Ovary (tissue), 7 donors: ENCODE measurements at regions not wholly inside any gene's neighbourhood (a gene's known extent, or its start where the extent isn't known, plus 50 kb on each side); places are given as distances from the start of the nearest gene placed in this dataset.

ENCODE experiments used
- DNase-seq, 5 donors: peaks; one replicate each; pipeline ENCODE4 v3.0.0-alpha.2; 2019 to 2020
- H3K27ac ChIP-seq, 2 donors: fragments of 200-600 bp; one replicate each; pipeline versions ENCODE4 v1.5.1 to v1.8.0; 2019 to 2022
- H3K27me3 ChIP-seq: fragments of 200-600 bp; one replicate; pipeline ENCODE4 v1.8.0; 2022
- H3K36me3 ChIP-seq: fragments of 200-600 bp; sonication (generic); one replicate; pipeline ENCODE4 v1.5.1; 2019
- H3K4me1 ChIP-seq: one replicate; pipeline ENCODE4 v1.8.1; 2013; ENCODE audit warnings: mild to moderate bottlenecking, moderate library complexity; ENCODE audit not compliant: insufficient read depth
- H3K4me3 ChIP-seq: fragments of 200-600 bp; sonication (generic); one replicate; pipeline ENCODE4 v1.5.1; 2017
- H3K9me3 ChIP-seq, 2 donors: fragments of 200-600 bp in 1 of 2; sonication (generic) in 1 of 2; one replicate each; pipeline versions ENCODE4 v1.5.1 to v1.8.1; 2013 to 2019; ENCODE audit warnings: mild to moderate bottlenecking in 1 of 2, moderate library complexity in 1 of 2
- CTCF ChIP-seq, 3 donors: fragments of 450-650 bp in 2 of 3; fragments of 200-600 bp in 1 of 3; IDR thresholded peaks; one replicate each; pipeline versions ENCODE4 v1.5.1 to v1.8.0; 2016 to 2022; ENCODE audit warnings: antibody characterized with exemption in 3 of 3, mild to moderate bottlenecking in 1 of 3
- EP300 ChIP-seq: sonication (generic); formaldehyde crosslinking; IDR thresholded peaks from one replicate; pipeline ENCODE4 v1.6.1; 2017; ENCODE audit warnings: antibody characterized with exemption
- POLR2A ChIP-seq: fragments of 450-650 bp; IDR thresholded peaks from one replicate; pipeline ENCODE4 v1.6.1; 2017; ENCODE audit warnings: antibody characterized with exemption, mild to moderate bottlenecking, moderate library complexity
- WGBS, 3 donors: extraction: QIAGEN DNeasy Blood & Tissue Kit in 1 of 3; methylation state at CpG; one replicate each; pipeline versions ENCODE4 v1.1.5 to v1.1.7; 2013 to 2017; 5-methylcytosine and 5-hydroxymethylcytosine counted together
- intact Hi-C, 4 donors: fragments of 100-400 bp; cut with DNase I; formaldehyde crosslinking; loops; one replicate each; pipeline versions ENCODE4 v1.11.0 to v1.15.1; 2022 to 2023
- donor health status: DM: no; HTN: no; CAD: no; lungs with moderate emphysema.
- donor health status: DM: no; HTN: no; CAD: no.
- donor health status: Bipolar disorder and iron deficiency.
- donor health status: DM: no; HTN: no; CAD: no.
- donor health status: DM: yes; HTN: yes; CAD: no.

DNA sequence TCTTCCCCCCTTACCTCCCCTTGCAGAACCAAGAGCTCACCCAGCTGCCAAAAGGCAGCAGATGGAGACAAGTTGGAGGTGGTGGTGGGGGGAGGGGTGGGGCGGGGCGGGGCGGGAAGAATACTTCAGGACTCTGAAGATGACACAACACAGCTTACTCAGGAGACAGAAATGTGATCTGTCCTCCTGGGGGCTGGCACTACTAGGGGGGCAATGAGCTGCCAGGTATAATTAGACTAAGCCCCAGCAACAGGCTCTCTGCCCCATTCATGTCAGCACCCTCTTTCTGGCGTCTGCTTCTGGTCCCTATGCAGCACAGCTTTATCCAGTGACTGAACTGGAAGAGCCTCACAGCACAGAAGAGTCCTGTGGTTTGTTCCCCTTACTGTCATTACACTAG, 407.0 kb downstream of the MED13L start:
- 46 to 67% (median 49%) methylated on average over 4 of the region's 4 CpGs for WGBS, 3 donors
- no peak for DNase-seq

DNA sequence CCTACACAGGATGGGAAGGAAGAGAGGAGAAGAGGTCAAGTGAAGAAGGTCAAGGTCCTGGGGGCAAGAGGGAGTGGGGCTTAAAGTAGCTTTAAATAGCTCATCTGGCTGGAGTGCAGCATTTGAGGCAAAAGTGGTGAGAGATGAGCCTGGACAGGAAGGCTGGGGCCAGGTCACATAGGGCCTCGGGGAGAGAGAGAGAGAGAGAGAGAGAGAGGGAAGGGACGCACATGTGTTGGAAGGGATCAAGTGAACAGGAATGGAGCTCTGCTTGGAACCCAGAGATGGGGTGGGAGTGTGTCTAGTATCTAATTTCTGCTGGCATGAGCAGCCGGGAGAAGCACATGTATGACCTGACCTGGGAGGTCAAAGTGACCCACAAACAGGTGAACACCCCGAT, 407.5 kb downstream of the MED13L start:
- Histone ChIP-seq H3K4me3 (no peak overlapping the region), H3K36me3 (no peaks in the 10 kb centered on the region), H3K27ac (no peak overlapping the region), H3K27me3 (no peaks in the 10 kb centered on the region), H3K9me3 (no peaks in the 10 kb centered on the region), H3K4me1 (no peaks in the 10 kb centered on the region)
- TF ChIP-seq POLR2A, result no peak
- intact Hi-C loops, result no loop called here
- no peak for DNase-seq
- WGBS, 3 donors, result 28 to 42% (median 35%) methylated on average over 4 of the region's 4 CpGs

More for the DNA sequence above, 407.0 kb downstream of the MED13L start:
- Histone ChIP-seq H3K4me1 (no peaks in the 10 kb centered on the region), H3K4me3 (no peak overlapping the region), H3K27me3 (no peaks in the 10 kb centered on the region), H3K27ac (no peak overlapping the region), H3K9me3 (peaks cover 0 to 1% of the 10 kb centered on the region in 2 donors), H3K36me3 (no peaks in the 10 kb centered on the region)
- TF ChIP-seq EP300 (no peak), CTCF (IDR thresholded peaks at IDR 0.05) (no peak), POLR2A (no peak)
- intact Hi-C loops, result no loop called here

DNA sequence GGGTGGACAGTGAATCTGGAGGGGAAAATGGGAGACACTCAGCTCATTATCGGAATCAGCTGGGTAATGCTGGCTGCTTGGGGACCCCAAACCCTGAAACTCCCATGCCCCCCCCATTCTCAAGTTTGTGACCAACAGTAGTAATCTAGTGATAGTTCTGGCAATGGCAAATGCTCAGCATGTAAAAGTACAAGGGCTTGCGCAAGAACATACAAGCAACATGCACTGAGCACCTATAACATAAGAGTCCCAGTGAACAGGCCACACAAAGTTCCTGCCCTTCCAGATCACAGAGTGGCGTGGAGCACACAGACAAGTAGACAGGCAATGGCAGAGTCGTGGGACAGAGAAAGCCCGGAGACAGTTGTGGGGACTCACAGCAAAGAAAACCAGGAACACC, 407.9 kb downstream of the MED13L start:
- DNase-seq, result no peak
- intact Hi-C loops, result no loop called here
- TF ChIP-seq POLR2A (no peak), EP300 (no peak), CTCF (IDR thresholded peaks at IDR 0.05) (no peak)
- Histone ChIP-seq H3K4me3 (no peak overlapping the region), H3K27ac (no peak overlapping the region), H3K27me3 (no peaks in the 10 kb centered on the region), H3K9me3 (no peaks in the 10 kb centered on the region), H3K36me3 (no peaks in the 10 kb centered on the region), H3K4me1 (no peaks in the 10 kb centered on the region)
- 79 to 83% (median 82%) methylated on average over 5 of the region's 5 CpGs for WGBS, 3 donors

- H3K4me3 ChIP-seq, result no peak overlapping the region
- no peaks in the 10 kb centered on the region for H3K36me3 ChIP-seq
- no peaks in the 10 kb centered on the region for H3K4me1 ChIP-seq
- H3K9me3 ChIP-seq, result no peaks in the 10 kb centered on the region
- DNase-seq, result no peak
- no peaks in the 10 kb centered on the region for H3K27me3 ChIP-seq
- no peak overlapping the region for H3K27ac ChIP-seq
- intact Hi-C loops, result no loop called here
- 66 to 72% (median 68%) methylated on average over 6 of the region's 6 CpGs for WGBS, 3 donors
- TF ChIP-seq EP300 (no peak), CTCF (IDR thresholded peaks at IDR 0.05) (no peak), POLR2A (no peak)
Measured at GRCh38 chr12:115868624-115869023, 408.9 kb downstream of the MED13L start.

- no peaks in the 10 kb centered on the region for H3K9me3 ChIP-seq
- H3K36me3 ChIP-seq, result no peaks in the 10 kb centered on the region
- intact Hi-C loops, result no loop called here
- no peaks in the 10 kb centered on the region for H3K4me1 ChIP-seq
- 66 to 81% (median 71%) methylated on average over 4 of the region's 4 CpGs for WGBS, 3 donors
- TF ChIP-seq EP300 (no peak), CTCF (IDR thresholded peaks at IDR 0.05) (no peak), POLR2A (no peak)
- no peak for DNase-seq
- H3K4me3 ChIP-seq, result no peak overlapping the region
- no peaks in the 10 kb centered on the region for H3K27me3 ChIP-seq
- H3K27ac ChIP-seq, result no peak overlapping the region
Measured at GRCh38 chr12:115867854-115868253, 409.6 kb downstream of the MED13L start.
